ENCODE measurements at regions not wholly inside any gene's neighbourhood (a gene's known extent, or its start where the extent isn't known, plus 50 kb on each side); places are given as distances from the start of the nearest gene placed in this dataset.
"Not testable (repeated sequence)": the region's sequence is repeated elsewhere in the genome, so short reads cannot be mapped to it uniquely, and the experiment has no call there.

- DNase-seq: not testable (repeated sequence)
Observed at GRCh38 chr6:75031102-75031501, 174.8 kb downstream of the COL12A1 start.

GRCh38 chr6:75029333-75029732 is 176.5 kb downstream of the COL12A1 start:
- DNase-seq: no peak

GRCh38 chr6:75025371-75025770 is 180.5 kb downstream of the COL12A1 start:
- DNase-seq: no peak

- no peak for DNase-seq
Observed at GRCh38 chr6:75024828-75025227, 181.0 kb downstream of the COL12A1 start.

- no peak for DNase-seq
Observed at GRCh38 chr6:75023634-75024033, 182.2 kb downstream of the COL12A1 start.

GRCh38 chr6:75020971-75021370 is 184.9 kb downstream of the COL12A1 start:
- DNase-seq: no peak

GRCh38 chr6:75020376-75020775 is 185.5 kb downstream of the COL12A1 start:
- no peak for DNase-seq

- no peak for DNase-seq
Observed at GRCh38 chr6:75012018-75012417, 193.8 kb downstream of the COL12A1 start.

GRCh38 chr6:75003984-75004383 is 201.9 kb downstream of the COL12A1 start:
- DNase-seq: not testable (repeated sequence)

GRCh38 chr6:74997646-74998045 is 208.2 kb downstream of the COL12A1 start:
- no peak for DNase-seq

GRCh38 chr6:74993136-74993535 is 212.7 kb downstream of the COL12A1 start:
- DNase-seq: no peak

- no peak for DNase-seq
Observed at GRCh38 chr6:74991573-74992332, 214.1 kb downstream of the COL12A1 start.

- DNase-seq: no peak
Observed at GRCh38 chr6:74979065-74979766, 226.6 kb downstream of the COL12A1 start.

GRCh38 chr6:74976701-74977100 is 229.2 kb downstream of the COL12A1 start:
- DNase-seq: no peak

GRCh38 chr6:74976026-74976425 is 229.8 kb downstream of the COL12A1 start:
- DNase-seq: no peak

- DNase-seq: no peak
Observed at GRCh38 chr6:74973591-74973990, 232.3 kb downstream of the COL12A1 start.

GRCh38 chr6:74971633-74972032 is 234.2 kb downstream of the COL12A1 start:
- DNase-seq: no peak

- no peak for DNase-seq
Observed at GRCh38 chr6:74969591-74970267, 236.1 kb downstream of the COL12A1 start.

GRCh38 chr6:74967821-74968220 is 238.0 kb downstream of the COL12A1 start:
- no peak for DNase-seq

- DNase-seq: no peak
Observed at GRCh38 chr6:74966712-74967111, 239.1 kb downstream of the COL12A1 start.

GRCh38 chr6:74964871-74965441 is 240.9 kb downstream of the COL12A1 start:
- no peak for DNase-seq

- DNase-seq: no peak
Observed at GRCh38 chr6:74956559-74957428, 249.1 kb downstream of the COL12A1 start.

Measured in CD4-positive, alpha-beta T cell treated with Interferon gamma for 1 hour (primary cell).